Naive B cell (primary cell): ENCODE measurements at regions not wholly inside any gene's neighbourhood (a gene's known extent, or its start where the extent isn't known, plus 50 kb on each side); places are given as distances from the start of the nearest gene placed in this dataset.

Experiments used
- ATAC-seq, 2 donors: fragments of 150-1000 bp; cut with Tn5 transposase; 2 replicates each; pipeline ENCODE4 v1.10.0; 2021; ENCODE audit warnings: low read depth in 2 of 2, mild to moderate bottlenecking in 2 of 2, moderate library complexity in 2 of 2
- DNase-seq: peaks from one replicate; pipeline ENCODE4 v3.0.0; 2022
- H3K27ac Mint-ChIP-seq, 6 donors: one replicate each; pipeline ENCODE4 v1.8.0; 2020 to 2022; ENCODE audit warnings: mild to moderate bottlenecking in 6 of 6, mixed read lengths in 6 of 6, moderate library complexity in 5 of 6, inconsistent platforms in 2 of 6
- H3K27me3 Mint-ChIP-seq, 3 donors: one replicate each; pipeline ENCODE4 v1.8.0; 2021 to 2022; ENCODE audit warnings: mixed read lengths in 3 of 3, mild to moderate bottlenecking in 1 of 3
- H3K36me3 Mint-ChIP-seq, 2 donors: one replicate each; pipeline ENCODE4 v1.8.0; 2020 to 2022; ENCODE audit warnings: mixed read lengths in 2 of 2, inconsistent platforms in 1 of 2, mild to moderate bottlenecking in 1 of 2
- H3K4me1 Mint-ChIP-seq, 3 donors: one replicate each; pipeline ENCODE4 v1.8.0; 2020 to 2022; ENCODE audit warnings: mixed read lengths in 3 of 3, inconsistent platforms in 1 of 3, mild to moderate bottlenecking in 1 of 3, moderate library complexity in 1 of 3
- H3K4me3 Mint-ChIP-seq, 8 donors: one replicate each; pipeline ENCODE4 v1.8.0; 2020 to 2022; ENCODE audit warnings: mild to moderate bottlenecking in 8 of 8, mixed read lengths in 8 of 8, moderate library complexity in 8 of 8, inconsistent platforms in 2 of 8
- H3K9me3 Mint-ChIP-seq, 7 donors: one replicate each; pipeline ENCODE4 v1.8.0; 2020 to 2022; ENCODE audit warnings: mixed read lengths in 7 of 7, mild to moderate bottlenecking in 5 of 7, inconsistent platforms in 2 of 7, moderate library complexity in 1 of 7

DNA sequence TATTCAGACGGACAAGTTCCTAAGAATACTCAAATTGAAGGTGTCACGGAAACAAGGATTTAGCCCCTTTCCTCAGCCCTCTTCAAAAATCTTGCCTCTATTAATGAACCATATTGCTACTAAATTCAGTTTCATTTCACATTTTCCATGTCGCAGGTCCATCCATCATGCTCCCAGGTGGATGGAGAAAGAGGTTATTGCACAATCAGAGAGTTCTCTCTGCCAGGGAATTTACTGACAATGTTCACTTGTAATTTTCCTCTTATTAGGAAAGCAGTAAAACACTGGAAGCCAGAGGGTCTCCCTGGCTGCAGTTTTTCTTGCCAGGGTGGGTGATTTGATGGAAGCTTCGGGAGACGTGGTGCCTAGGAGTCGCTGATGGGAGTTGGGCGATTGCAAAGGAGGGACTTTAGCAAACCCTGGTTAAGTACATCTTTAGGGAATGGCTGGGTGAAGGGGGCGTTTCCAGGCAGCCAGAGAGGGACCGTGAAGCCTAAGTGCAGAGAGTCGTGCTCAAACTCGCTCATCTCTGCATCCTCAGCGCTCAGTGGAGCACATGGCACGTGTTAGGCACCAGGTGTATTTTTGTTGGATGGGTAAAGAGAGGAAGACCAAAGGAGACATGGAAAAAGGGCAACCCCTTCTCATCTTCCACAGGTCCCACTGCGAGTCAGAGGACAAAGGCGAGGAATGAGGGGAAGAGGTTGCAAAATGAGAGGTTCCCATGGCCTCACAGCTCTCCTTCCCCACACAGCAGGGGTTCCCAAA is 321.9 kb upstream of the CDH4 start:
- Mint-ChIP-seq H3K27me3 (no peaks in the 10 kb centered on the region), H3K4me1 (no peaks in the 10 kb centered on the region), H3K9me3 (peaks cover 0 to 13% (median 0%) of the 10 kb centered on the region in 7 donors), H3K27ac (peak overlapping the region in 1 of 6 donors; percentile 92), H3K36me3 (no peaks in the 10 kb centered on the region), H3K4me3 (no peak overlapping the region)
- DNase-seq (no peak), ATAC-seq (no peak)

- DNase-seq = no peak
- no peaks in the 10 kb centered on the region for H3K27me3 Mint-ChIP-seq
- H3K27ac Mint-ChIP-seq = no peak overlapping the region
- H3K4me3 Mint-ChIP-seq = no peak overlapping the region
- no peaks in the 10 kb centered on the region for H3K4me1 Mint-ChIP-seq
- no peak for ATAC-seq
- no peaks in the 10 kb centered on the region for H3K36me3 Mint-ChIP-seq
- H3K9me3 Mint-ChIP-seq = peaks cover 0 to 13% (median 0%) of the 10 kb centered on the region in 7 donors
These were observed 320.4 kb upstream of the CDH4 start for GRCh38 chr20:60931696-60932095.

- no peaks in the 10 kb centered on the region for H3K27me3 Mint-ChIP-seq
- ATAC-seq (no peak), DNase-seq (no peak)
- H3K27ac Mint-ChIP-seq = peak overlapping the region in 1 of 6 donors; percentile 55
- no peaks in the 10 kb centered on the region for H3K4me1 Mint-ChIP-seq
- no peak overlapping the region for H3K4me3 Mint-ChIP-seq
- peaks cover 0 to 5% (median 0%) of the 10 kb centered on the region in 7 donors for H3K9me3 Mint-ChIP-seq
- H3K36me3 Mint-ChIP-seq = no peaks in the 10 kb centered on the region
These were observed 317.3 kb upstream of the CDH4 start for GRCh38 chr20:60934724-60935123.

GRCh38 chr20:60935971-60936370 is 316.1 kb upstream of the CDH4 start:
- H3K27ac Mint-ChIP-seq = no peak overlapping the region

GRCh38 chr20:60937585-60937984 is 314.5 kb upstream of the CDH4 start:
- H3K27me3 Mint-ChIP-seq = no peaks in the 10 kb centered on the region
- ATAC-seq (no peak), DNase-seq (no peak)
- peaks cover 0 to 2% (median 0%) of the 10 kb centered on the region in 7 donors for H3K9me3 Mint-ChIP-seq
- H3K36me3 Mint-ChIP-seq = no peaks in the 10 kb centered on the region
- no peaks in the 10 kb centered on the region for H3K4me1 Mint-ChIP-seq
- H3K27ac Mint-ChIP-seq = no peak overlapping the region
- H3K4me3 Mint-ChIP-seq = no peak overlapping the region

More at GRCh38 chr20:60935971-60936370, 316.1 kb upstream of the CDH4 start:
- DNase-seq (no peak), ATAC-seq (no peak)
- no peaks in the 10 kb centered on the region for H3K36me3 Mint-ChIP-seq
- H3K27me3 Mint-ChIP-seq = no peaks in the 10 kb centered on the region
- peaks cover 0 to 4% (median 0%) of the 10 kb centered on the region in 7 donors for H3K9me3 Mint-ChIP-seq
- no peak overlapping the region for H3K4me3 Mint-ChIP-seq
- H3K4me1 Mint-ChIP-seq = no peaks in the 10 kb centered on the region

DNA sequence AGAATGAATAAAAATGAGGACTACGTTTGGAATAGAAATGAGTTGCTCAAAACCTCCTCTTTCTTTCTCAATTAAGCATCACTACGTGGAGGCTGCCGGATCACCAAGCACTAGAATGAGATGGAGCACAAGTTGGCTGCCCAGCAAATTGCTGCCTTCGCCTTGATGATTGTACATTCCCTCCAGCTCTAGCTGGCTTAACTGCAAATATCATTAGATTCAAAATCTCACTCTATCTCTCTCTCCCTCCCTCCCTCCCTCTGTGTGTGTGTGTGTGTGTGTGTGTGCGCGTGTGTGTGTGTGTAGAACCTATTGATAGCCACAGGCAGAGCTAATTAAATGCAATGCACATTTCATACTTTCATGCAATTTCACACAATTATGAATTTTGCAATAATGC is 310.7 kb upstream of the CDH4 start:
- no peak for DNase-seq
- Mint-ChIP-seq H3K4me1 (no peaks in the 10 kb centered on the region), H3K27me3 (peaks cover 0 to 6% (median 0%) of the 10 kb centered on the region in 3 donors), H3K9me3 (peaks cover 0 to 6% (median 3%) of the 10 kb centered on the region in 7 donors), H3K4me3 (no peak overlapping the region), H3K36me3 (no peaks in the 10 kb centered on the region), H3K27ac (no peak overlapping the region)
- no peak for ATAC-seq

DNA sequence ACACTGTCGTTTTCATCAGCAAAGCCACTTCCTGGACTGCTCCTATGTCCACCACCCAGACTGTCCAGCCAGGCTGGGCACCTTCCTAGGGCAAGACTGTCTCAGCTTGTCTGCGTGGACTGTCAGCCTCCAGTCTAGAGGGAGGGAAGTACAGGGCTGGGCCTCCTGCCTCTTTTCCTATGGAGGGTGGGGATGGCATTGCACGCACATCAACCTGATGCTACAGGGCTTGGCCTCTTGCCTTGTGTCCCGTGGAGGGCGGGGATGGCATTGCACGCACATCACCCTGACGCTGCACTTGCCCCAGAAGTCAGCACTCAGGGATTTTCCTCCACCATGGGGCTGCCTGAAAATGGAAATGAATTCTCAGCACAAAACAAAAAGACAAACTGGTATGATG is 304.2 kb upstream of the CDH4 start:
- DNase-seq (no peak), ATAC-seq (no peak)
- no peaks in the 10 kb centered on the region for H3K36me3 Mint-ChIP-seq
- H3K4me1 Mint-ChIP-seq = no peaks in the 10 kb centered on the region
- H3K27me3 Mint-ChIP-seq = peaks cover 0 to 6% (median 4%) of the 10 kb centered on the region in 3 donors
- no peak overlapping the region for H3K27ac Mint-ChIP-seq
- no peak overlapping the region for H3K4me3 Mint-ChIP-seq
- H3K9me3 Mint-ChIP-seq = peaks cover 0 to 10% (median 7%) of the 10 kb centered on the region in 7 donors

DNA sequence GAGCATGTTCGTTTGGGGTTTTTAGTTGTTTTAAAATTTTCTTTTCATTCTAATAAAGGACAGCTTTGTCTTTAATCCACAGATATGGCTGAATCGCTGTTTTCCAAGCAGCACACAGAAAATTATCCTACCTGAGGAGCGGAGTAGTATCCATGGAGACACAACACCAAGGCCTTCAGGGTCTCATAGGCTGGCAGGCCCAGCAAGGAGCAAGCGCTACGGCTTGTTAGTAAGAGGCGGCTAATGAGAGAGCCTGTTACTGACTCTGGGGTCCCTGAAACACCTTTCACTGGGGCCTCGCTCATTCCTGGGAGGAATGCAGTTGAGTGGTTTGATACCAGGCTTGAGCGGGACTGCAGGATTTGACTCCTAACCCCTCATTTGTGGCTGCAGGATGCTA is 303.8 kb upstream of the CDH4 start:
- DNase-seq (no peak), ATAC-seq (no peak)
- H3K27me3 Mint-ChIP-seq = peaks cover 0 to 6% (median 4%) of the 10 kb centered on the region in 3 donors
- peaks cover 0 to 10% (median 7%) of the 10 kb centered on the region in 7 donors for H3K9me3 Mint-ChIP-seq
- no peak overlapping the region for H3K4me3 Mint-ChIP-seq
- no peak overlapping the region for H3K27ac Mint-ChIP-seq
- H3K36me3 Mint-ChIP-seq = no peaks in the 10 kb centered on the region
- no peaks in the 10 kb centered on the region for H3K4me1 Mint-ChIP-seq

GRCh38 chr20:60950561-60950960 is 301.5 kb upstream of the CDH4 start:
- Mint-ChIP-seq H3K9me3 (peaks cover 0 to 9% (median 4%) of the 10 kb centered on the region in 7 donors), H3K36me3 (no peaks in the 10 kb centered on the region), H3K27me3 (peaks cover 0 to 4% (median 0%) of the 10 kb centered on the region in 3 donors), H3K4me3 (no peak overlapping the region), H3K4me1 (no peaks in the 10 kb centered on the region), H3K27ac (no peak overlapping the region)
- no peak for ATAC-seq
- DNase-seq = no peak

DNA sequence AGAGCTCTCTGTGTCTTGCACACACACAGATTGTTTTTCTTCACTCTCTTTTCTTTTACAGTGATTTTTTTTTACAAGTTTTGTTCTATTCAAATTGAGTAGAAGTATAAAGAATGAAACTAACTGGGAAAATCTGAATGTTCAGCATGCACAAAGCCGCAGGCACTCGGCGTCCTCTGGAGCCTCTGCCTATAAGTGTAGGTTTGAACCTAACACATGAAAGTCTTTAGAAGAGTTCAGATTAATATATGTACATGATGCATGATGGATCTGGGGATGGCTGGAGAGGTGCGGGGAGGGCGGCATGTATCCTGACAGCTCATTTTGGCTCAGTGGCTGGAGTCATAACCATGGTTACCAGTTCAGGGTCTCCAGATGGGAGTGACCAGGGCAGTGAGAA is 301.1 kb upstream of the CDH4 start:
- H3K4me3 Mint-ChIP-seq = no peak overlapping the region
- H3K4me1 Mint-ChIP-seq = no peaks in the 10 kb centered on the region
- no peak overlapping the region for H3K27ac Mint-ChIP-seq
- H3K36me3 Mint-ChIP-seq = no peaks in the 10 kb centered on the region
- H3K27me3 Mint-ChIP-seq = peaks cover 0 to 4% (median 0%) of the 10 kb centered on the region in 3 donors
- ATAC-seq = no peak
- H3K9me3 Mint-ChIP-seq = peaks cover 0 to 9% (median 4%) of the 10 kb centered on the region in 7 donors
- no peak for DNase-seq

GRCh38 chr20:60952861-60953260 is 299.2 kb upstream of the CDH4 start:
- ATAC-seq = no peak
- DNase-seq = no peak
- Mint-ChIP-seq H3K27ac (no peak overlapping the region), H3K36me3 (no peaks in the 10 kb centered on the region), H3K9me3 (peaks cover 0 to 9% (median 4%) of the 10 kb centered on the region in 7 donors), H3K27me3 (peaks cover 0 to 4% (median 0%) of the 10 kb centered on the region in 3 donors), H3K4me3 (no peak overlapping the region), H3K4me1 (no peaks in the 10 kb centered on the region)

GRCh38 chr20:60953321-60953720 is 298.7 kb upstream of the CDH4 start:
- Mint-ChIP-seq H3K4me3 (no peak overlapping the region), H3K27me3 (peaks cover 0 to 4% (median 0%) of the 10 kb centered on the region in 3 donors), H3K27ac (no peak overlapping the region), H3K9me3 (peaks cover 0 to 9% (median 4%) of the 10 kb centered on the region in 7 donors), H3K4me1 (no peaks in the 10 kb centered on the region), H3K36me3 (no peaks in the 10 kb centered on the region)
- ATAC-seq (no peak), DNase-seq (no peak)

- no peak overlapping the region for H3K4me3 Mint-ChIP-seq
These were observed 296.4 kb upstream of the CDH4 start for GRCh38 chr20:60955706-60956105.

DNA sequence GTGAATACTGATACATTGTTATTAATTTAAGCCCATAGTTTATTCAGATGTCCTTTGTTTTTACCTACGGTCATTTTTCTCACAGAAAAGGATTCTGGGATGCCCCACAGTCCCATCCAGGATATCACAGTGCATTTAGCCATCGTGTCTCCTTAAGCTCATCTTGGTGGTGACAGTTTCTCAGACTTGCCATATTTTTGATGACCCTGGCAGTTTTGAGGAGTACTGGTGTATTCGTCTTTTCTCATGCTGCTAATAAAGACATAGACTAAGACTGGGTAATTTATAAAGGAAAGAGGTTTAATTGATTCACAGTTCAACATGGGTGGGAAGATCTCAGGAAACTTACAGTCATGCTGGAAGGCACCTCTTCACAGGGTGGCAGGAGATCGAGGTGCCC is 295.9 kb upstream of the CDH4 start:
- Mint-ChIP-seq H3K36me3 (no peaks in the 10 kb centered on the region), H3K27ac (no peak overlapping the region), H3K9me3 (peaks cover 0 to 8% (median 2%) of the 10 kb centered on the region in 7 donors), H3K27me3 (no peaks in the 10 kb centered on the region), H3K4me3 (no peak overlapping the region), H3K4me1 (no peaks in the 10 kb centered on the region)
- no peak for DNase-seq
- ATAC-seq = no peak

More at GRCh38 chr20:60955706-60956105, 296.4 kb upstream of the CDH4 start:
- no peak overlapping the region for H3K27ac Mint-ChIP-seq
- H3K36me3 Mint-ChIP-seq = no peaks in the 10 kb centered on the region
- no peaks in the 10 kb centered on the region for H3K4me1 Mint-ChIP-seq
- H3K9me3 Mint-ChIP-seq = peaks cover 0 to 8% (median 2%) of the 10 kb centered on the region in 7 donors
- ATAC-seq (no peak), DNase-seq (no peak)
- H3K27me3 Mint-ChIP-seq = no peaks in the 10 kb centered on the region
